ENCODE measurements at regions not wholly inside any gene's neighbourhood (a gene's known extent, or its start where the extent isn't known, plus 50 kb on each side); places are given as distances from the start of the nearest gene placed in this dataset.

GRCh38 chr2:136234261-136234660 lies 116.3 kb upstream of the CXCR4 start:
- no peaks in the 10 kb centered on the region; the same call in 1 of the 2 replicates for H3K4me1 ChIP-seq (ENCODE audit: insufficient read depth, low read length)

More at GRCh38 chr2:136234261-136234660, 116.3 kb upstream of the CXCR4 start:
- no peak overlapping the region for H2BK12ac ChIP-seq (ENCODE audit: insufficient read length, low read depth, low read length)
- H3K4me3 Mint-ChIP-seq = no peak overlapping the region
- no peak overlapping the region for H3K4me2 ChIP-seq (ENCODE audit: insufficient read depth, insufficient read length, low read length)
- H3K9me3 ChIP-seq (ENCODE audit: control insufficient read depth, low read depth, low read length) = no peaks in the 10 kb centered on the region
- H2BK20ac ChIP-seq (ENCODE audit: low read depth, low read length, poor library complexity, severe bottlenecking) = no peak overlapping the region
- no peak overlapping the region for H2BK15ac ChIP-seq (ENCODE audit: low read depth, low read length)
- H4K91ac ChIP-seq (ENCODE audit: insufficient read length, low read depth, low read length) = no peak overlapping the region
- H2AFZ ChIP-seq (ENCODE audit: low read length) = no peak overlapping the region
- no peaks in the 10 kb centered on the region for H3K79me1 ChIP-seq (ENCODE audit: insufficient read depth, low read depth, low read length, poor library complexity, severe bottlenecking)
- H3K23ac ChIP-seq (ENCODE audit: insufficient read length, low read depth, low read length) = no peak overlapping the region
- no peaks in the 10 kb centered on the region; the same call in 1 of the 2 replicates for H3K27me3 Mint-ChIP-seq (ENCODE audit: low read depth)
- no peaks in the 10 kb centered on the region for H3K36me3 Mint-ChIP-seq (ENCODE audit: insufficient read depth in 1 of 3, low read depth in 3 of 3)
- TF ChIP-seq CTCF (conservative IDR thresholded peaks at IDR 0.05) = no peak
- WGBS (ENCODE audit: extremely low coverage, insufficient read length, low lambda C conversion rate) = no CpG with 5 or more reads among the region's 7 CpGs
- H4K20me1 ChIP-seq (ENCODE audit: control insufficient read depth, insufficient read depth, insufficient read length) = no peaks in the 10 kb centered on the region
- H2BK5ac ChIP-seq (ENCODE audit: insufficient read length, low read length) = no peak overlapping the region
- no peak overlapping the region for H2BK120ac ChIP-seq (ENCODE audit: low read depth, low read length, poor library complexity, severe bottlenecking)
- H3K27ac Mint-ChIP-seq = no peak overlapping the region
- no peak overlapping the region for H3K4ac ChIP-seq (ENCODE audit: low read depth, low read length)
- H3K56ac ChIP-seq (ENCODE audit: insufficient read length, low read depth, low read length) = no peak overlapping the region
- DNase-seq = no peak
- H3K9me3 Mint-ChIP-seq = peaks cover 0 to 3% of the 10 kb centered on the region in 2 experiments; a peak in 1 of 5 replicates
- peaks cover 6 to 12% of the 10 kb centered on the region in 2 experiments for H3K4me1 Mint-ChIP-seq
- no peak overlapping the region for H4K8ac ChIP-seq (replicated peaks; ENCODE audit: insufficient read length, low read depth, low read length)
- no peak overlapping the region for H3K27ac ChIP-seq (ENCODE audit: insufficient read length, low read depth, low read length)
- H3K9ac ChIP-seq (ENCODE audit: extremely low read depth, insufficient read length, low read length) = no peak overlapping the region
- no peak overlapping the region for H3K18ac ChIP-seq (ENCODE audit: insufficient read length, low read depth, low read length)
- no peaks in the 10 kb centered on the region for H3K79me2 ChIP-seq (ENCODE audit: insufficient read depth, low read length)
- no peaks in the 10 kb centered on the region for H3K27me3 ChIP-seq (ENCODE audit: insufficient read depth, low read length)
- H2AK5ac ChIP-seq (ENCODE audit: insufficient read length, low read length) = no peak overlapping the region
- no peak overlapping the region for H3K14ac ChIP-seq (ENCODE audit: insufficient read depth, low read length)
- no peaks in the 10 kb centered on the region for H3K23me2 ChIP-seq (ENCODE audit: insufficient read length, low read depth, low read length, poor library complexity, severe bottlenecking)
- H4K5ac ChIP-seq (ENCODE audit: insufficient read length, low read depth, low read length) = no peak overlapping the region
- no peak overlapping the region for H3T11ph ChIP-seq (ENCODE audit: low read length)
